Right lobe of liver (tissue), 6 donors: ENCODE measurements at regions not wholly inside any gene's neighbourhood (a gene's known extent, or its start where the extent isn't known, plus 50 kb on each side); places are given as distances from the start of the nearest gene placed in this dataset.
A peak's percentile ranks its signal among the peaks of the same experiment; 100 is the strongest.

Source experiments
- ATAC-seq, 4 donors: fragments of 200-7000 bp; cut with Tn5 transposase; one replicate each; pipeline ENCODE4 v1.9.1; 2020; ENCODE audit warnings: mild to moderate bottlenecking in 4 of 4, moderate library complexity in 4 of 4
- DNase-seq, 3 donors: peaks; one replicate each; pipeline ENCODE4 v3.0.0-alpha.2; 2020
- H3K27ac ChIP-seq, 3 donors: fragments of 200-600 bp; one replicate each; pipeline ENCODE4 v1.8.0; 2022
- H3K27me3 ChIP-seq, 2 donors: fragments of 200-600 bp; one replicate each; pipeline ENCODE4 v1.8.0; 2022
- H3K36me3 ChIP-seq, 4 donors: fragments of 200-600 bp; sonication (generic) in 1 of 4; one replicate each; pipeline versions ENCODE4 v1.5.1 to v1.8.0; 2017 to 2022; ENCODE audit warnings: control low read depth in 1 of 4
- H3K4me1 ChIP-seq, 4 donors: fragments of 200-600 bp; sonication (generic) in 1 of 4; one replicate each; pipeline versions ENCODE4 v1.5.1 to v1.8.0; 2017 to 2022; ENCODE audit warnings: control low read depth in 1 of 4
- H3K4me3 ChIP-seq, 3 donors: fragments of 200-600 bp; one replicate each; pipeline ENCODE4 v1.8.0; 2022
- H3K9me3 ChIP-seq, 4 donors: fragments of 200-600 bp; sonication (generic) in 1 of 4; one replicate each; pipeline versions ENCODE4 v1.5.1 to v1.8.0; 2017 to 2022; ENCODE audit warnings: control low read depth in 1 of 4
- CTCF ChIP-seq, 4 donors: fragments of 200-600 bp in 3 of 4; fragments of 450-650 bp in 1 of 4; IDR thresholded peaks; one replicate each; pipeline versions ENCODE4 v1.5.1 to v1.8.0; 2016 to 2022; ENCODE audit warnings: antibody characterized with exemption in 4 of 4, mild to moderate bottlenecking in 2 of 4
- POLR2A ChIP-seq: fragments of 450-650 bp; IDR thresholded peaks from one replicate; pipeline ENCODE4 v1.6.1; 2017; ENCODE audit warnings: antibody characterized with exemption, mild to moderate bottlenecking
- WGBS: methylation state at CpG from one replicate; pipeline ENCODE4 v1.1.6; 2018; ENCODE audit warnings: low coverage, low lambda C conversion rate; ENCODE audit not compliant: insufficient coverage; ENCODE audit errors: missing lambda C conversion rate; 5-methylcytosine and 5-hydroxymethylcytosine counted together
- intact Hi-C, 2 donors: fragments of 100-400 bp; cut with DNase I; formaldehyde crosslinking; loops; one replicate each; pipeline versions ENCODE4 v1.11.2 to v1.14.1; 2022
- donor health status: DM: no; HTN: yes; CAD: no.
- donor health status: DM: no; HTN: no; CAD: no.
- donor health status: DM: no; HTN: no; CAD: no.
- donor health status: DM: no; HTN: yes; CAD: no.
- donor health status: DM: no; HTN: yes; CAD: no.

GRCh38 chr4:114076899-114077570 is 97.6 kb upstream of the ARSJ start:
- 100% methylated on average over 1 of the region's 1 CpG for WGBS

GRCh38 chr4:114077610-114078009 is 98.2 kb upstream of the ARSJ start:
- intact Hi-C loops, result no loop called here
- H3K9me3 ChIP-seq, result no peaks in the 10 kb centered on the region
- no peak for DNase-seq
- no peaks in the 10 kb centered on the region for H3K36me3 ChIP-seq
- H3K27ac ChIP-seq, result no peak overlapping the region
- H3K4me1 ChIP-seq, result no peaks in the 10 kb centered on the region
- peak in 1 of 4 donors; percentile 42 for ATAC-seq
- TF ChIP-seq POLR2A, result no peak
- TF ChIP-seq CTCF (IDR thresholded peaks at IDR 0.05), result no peak
- no peaks in the 10 kb centered on the region for H3K27me3 ChIP-seq
- H3K4me3 ChIP-seq, result no peak overlapping the region

More at GRCh38 chr4:114076899-114077570, 97.6 kb upstream of the ARSJ start:
- no peak for TF ChIP-seq CTCF (IDR thresholded peaks at IDR 0.05)
- no peak for TF ChIP-seq POLR2A
- Histone ChIP-seq H3K9me3 (no peaks in the 10 kb centered on the region), H3K27ac (no peak overlapping the region), H3K4me3 (no peak overlapping the region), H3K27me3 (no peaks in the 10 kb centered on the region), H3K36me3 (no peaks in the 10 kb centered on the region), H3K4me1 (no peaks in the 10 kb centered on the region)
- DNase-seq (no peak), ATAC-seq (no peak)
- intact Hi-C loops, result no loop called here

- no peaks in the 10 kb centered on the region for H3K27me3 ChIP-seq
- H3K36me3 ChIP-seq, result no peaks in the 10 kb centered on the region
- ATAC-seq (no peak), DNase-seq (no peak)
- no peaks in the 10 kb centered on the region for H3K4me1 ChIP-seq
- intact Hi-C loops, result no loop called here
- TF ChIP-seq POLR2A (no peak), CTCF (IDR thresholded peaks at IDR 0.05) (no peak)
- H3K27ac ChIP-seq, result no peak overlapping the region
- H3K4me3 ChIP-seq, result no peak overlapping the region
- no peaks in the 10 kb centered on the region for H3K9me3 ChIP-seq
Observed at GRCh38 chr4:114078636-114079035, 99.2 kb upstream of the ARSJ start.

- no peaks in the 10 kb centered on the region for H3K4me1 ChIP-seq
- intact Hi-C loops, result no loop called here
- H3K4me3 ChIP-seq, result no peak overlapping the region
- no peak for DNase-seq
- H3K9me3 ChIP-seq, result no peaks in the 10 kb centered on the region
- H3K36me3 ChIP-seq, result no peaks in the 10 kb centered on the region
- H3K27ac ChIP-seq, result no peak overlapping the region
- H3K27me3 ChIP-seq, result no peaks in the 10 kb centered on the region
- no peak for ATAC-seq
- no peak for TF ChIP-seq POLR2A
- no peak for TF ChIP-seq CTCF (IDR thresholded peaks at IDR 0.05)
Observed at GRCh38 chr4:114081783-114082182, 102.3 kb upstream of the ARSJ start.

GRCh38 chr4:114082348-114082747 is 102.9 kb upstream of the ARSJ start:
- TF ChIP-seq CTCF (IDR thresholded peaks at IDR 0.05), result no peak
- no peak for TF ChIP-seq POLR2A
- no peak overlapping the region for H3K27ac ChIP-seq
- H3K27me3 ChIP-seq, result no peaks in the 10 kb centered on the region
- H3K4me3 ChIP-seq, result no peak overlapping the region
- no peaks in the 10 kb centered on the region for H3K9me3 ChIP-seq
- H3K36me3 ChIP-seq, result no peaks in the 10 kb centered on the region
- ATAC-seq, result no peak
- intact Hi-C loops, result no loop called here
- DNase-seq, result no peak
- 69% methylated on average over 6 of the region's 6 CpGs for WGBS
- H3K4me1 ChIP-seq, result no peaks in the 10 kb centered on the region
